ENCODE measurements at regions not wholly inside any gene's neighbourhood (a gene's known extent, or its start where the extent isn't known, plus 50 kb on each side); places are given as distances from the start of the nearest gene placed in this dataset.

DNA sequence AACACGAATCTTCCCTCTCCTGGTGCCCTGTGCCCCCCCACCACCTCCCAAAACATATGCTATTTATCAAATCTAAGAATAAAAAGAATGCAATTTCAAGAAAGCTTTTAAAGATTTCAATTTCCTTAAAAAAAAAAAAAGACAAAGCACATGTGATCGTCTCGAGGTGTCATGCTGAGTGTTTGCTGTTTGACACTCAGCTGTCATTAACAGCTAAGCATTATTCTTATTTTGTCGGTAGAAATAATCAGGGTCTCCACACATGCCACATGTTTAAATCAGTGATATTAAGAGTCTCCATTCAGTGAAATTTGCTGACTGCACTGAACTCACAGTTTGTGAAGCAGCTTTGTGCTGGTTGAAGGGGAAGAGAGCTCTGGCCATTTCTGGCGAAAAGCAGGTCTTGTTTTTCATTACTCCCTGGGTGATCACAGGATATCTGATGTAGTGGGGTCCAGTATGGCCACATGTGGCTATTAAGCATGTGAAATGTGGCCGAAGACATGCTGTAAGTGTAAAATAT lies 281.8 kb downstream of the SATB1 start:
- Histone ChIP-seq H3K4me1 (ENCODE audit: insufficient read depth, low read length) (no peaks in the 10 kb centered on the region; the same call in 1 of the 2 replicates), H3K36me3 (ENCODE audit: insufficient read depth, low read length) (no peaks in the 10 kb centered on the region), H3K9me3 (ENCODE audit: control insufficient read depth, insufficient read depth, low read length) (no peaks in the 10 kb centered on the region), H3K9ac (ENCODE audit: low read depth, low read length) (no peak overlapping the region)

DNA sequence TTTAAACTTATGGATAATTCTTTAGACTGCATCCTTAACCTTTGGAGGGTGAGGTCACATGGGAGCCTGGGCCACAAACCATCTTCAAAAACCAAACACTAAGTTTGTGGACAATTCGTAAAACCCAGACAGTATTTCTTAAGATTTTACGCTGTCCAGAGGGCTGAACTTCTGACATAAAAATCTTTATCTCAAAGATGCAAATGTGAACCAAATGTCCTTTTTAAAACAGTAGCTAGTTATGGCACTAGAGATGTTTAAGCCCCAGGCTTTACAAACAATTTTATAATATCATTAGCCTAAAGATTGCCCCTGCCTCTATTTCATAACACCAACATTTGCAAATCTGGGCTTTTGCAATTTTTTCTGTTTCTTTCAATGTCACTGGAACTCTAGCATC lies 287.2 kb downstream of the SATB1 start:
- Histone ChIP-seq H3K36me3 (ENCODE audit: insufficient read depth, low read length) (no peaks in the 10 kb centered on the region), H3K9ac (ENCODE audit: low read depth, low read length) (no peak overlapping the region), H3K4me1 (ENCODE audit: insufficient read depth, low read length) (no peaks in the 10 kb centered on the region; the same call in 1 of the 2 replicates), H3K9me3 (ENCODE audit: control insufficient read depth, insufficient read depth, low read length) (no peaks in the 10 kb centered on the region)

DNA sequence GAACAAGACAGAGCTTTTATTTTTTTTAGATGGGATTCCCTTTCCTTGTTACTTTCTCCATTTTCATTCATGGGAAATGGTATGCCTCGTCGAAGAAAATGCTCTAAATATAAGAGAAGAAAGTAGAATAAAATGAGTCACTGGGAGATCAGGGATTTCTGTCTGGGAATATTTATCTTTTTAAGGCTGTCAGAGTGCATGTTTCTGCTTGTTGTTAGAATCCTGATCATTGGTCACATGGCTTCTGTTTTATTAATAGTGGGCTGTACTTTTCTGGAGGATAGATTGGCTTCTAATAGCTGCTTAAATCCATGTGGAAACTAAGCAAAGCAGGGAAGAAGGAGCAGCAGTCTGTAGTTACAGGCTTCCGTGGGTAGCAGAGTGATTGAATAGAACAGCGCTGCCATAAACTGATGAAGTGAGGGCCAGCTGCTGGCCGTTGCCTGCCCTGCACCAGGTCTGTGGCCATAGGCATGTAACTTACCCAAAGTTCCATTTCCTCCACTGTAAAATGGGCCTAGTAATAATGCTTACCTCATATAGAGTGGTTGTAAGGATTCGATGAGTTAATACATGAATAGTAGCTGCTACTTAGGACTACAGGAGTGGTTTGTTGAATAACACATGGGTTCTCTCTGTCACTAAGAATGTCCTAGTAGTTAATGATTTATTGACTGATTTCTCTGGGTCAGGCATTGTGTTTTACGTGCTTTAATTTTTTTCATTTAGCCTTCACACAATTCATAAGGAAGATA lies 289.9 kb downstream of the SATB1 start:
- no peaks in the 10 kb centered on the region; the same call in 1 of the 2 replicates for H3K4me1 ChIP-seq (ENCODE audit: insufficient read depth, low read length)
- H3K9me3 ChIP-seq (ENCODE audit: control insufficient read depth, insufficient read depth, low read length) = no peaks in the 10 kb centered on the region
- no peaks in the 10 kb centered on the region for H3K36me3 ChIP-seq (ENCODE audit: insufficient read depth, low read length)
- H3K9ac ChIP-seq (ENCODE audit: low read depth, low read length) = no peak overlapping the region

DNA sequence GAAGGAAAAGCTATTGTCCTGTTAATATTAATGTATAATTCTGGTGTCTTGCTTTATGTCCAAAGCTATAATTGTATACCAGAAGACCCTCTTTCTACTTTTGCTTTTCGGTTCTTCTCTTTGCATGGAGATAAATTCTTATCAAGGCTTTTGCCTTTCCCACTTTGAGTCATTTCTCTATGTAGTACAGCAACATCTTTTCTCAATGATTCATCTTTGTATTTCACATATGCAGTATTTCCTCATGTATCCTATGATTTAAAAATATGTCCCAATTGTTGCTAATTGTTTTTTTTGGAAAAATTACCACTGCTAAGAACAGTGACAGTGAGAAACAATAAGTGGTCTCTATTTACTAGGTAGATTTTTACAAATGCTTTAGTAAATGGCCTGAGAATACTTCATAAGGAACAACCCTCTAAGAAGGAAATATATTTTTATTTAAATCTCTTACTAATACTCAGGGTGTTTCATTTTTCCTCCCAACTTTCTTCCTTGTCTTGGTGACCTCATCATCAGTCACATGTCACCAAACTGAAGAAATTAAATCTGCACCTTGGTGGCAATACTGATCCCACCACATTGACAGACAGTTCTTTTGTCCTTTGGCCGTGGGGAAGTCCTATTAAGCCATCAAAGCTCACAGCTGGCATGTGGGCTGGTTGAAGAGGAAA lies 290.6 kb downstream of the SATB1 start:
- Histone ChIP-seq H3K36me3 (ENCODE audit: insufficient read depth, low read length) (no peaks in the 10 kb centered on the region), H3K9me3 (ENCODE audit: control insufficient read depth, insufficient read depth, low read length) (no peaks in the 10 kb centered on the region), H3K9ac (ENCODE audit: low read depth, low read length) (no peak overlapping the region), H3K4me1 (ENCODE audit: insufficient read depth, low read length) (no peaks in the 10 kb centered on the region)

DNA sequence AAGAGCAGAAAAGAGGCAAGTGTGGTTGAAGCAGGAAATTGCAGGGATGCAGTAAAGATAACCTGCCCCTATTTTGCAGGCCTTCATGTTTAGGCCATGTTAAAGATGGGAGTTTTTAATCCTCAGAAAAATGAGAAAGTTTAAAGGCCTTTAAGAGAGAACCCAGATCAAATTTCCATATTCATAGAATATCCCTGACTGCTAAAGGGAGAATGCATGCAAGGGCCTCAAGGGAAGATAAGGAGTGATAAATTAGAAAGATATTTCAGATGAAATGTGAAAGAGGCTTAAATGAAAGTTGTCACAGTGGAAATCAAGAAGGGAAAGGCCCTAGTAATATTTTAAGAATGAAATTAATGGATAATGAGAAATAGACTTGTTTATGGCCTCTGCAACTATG lies 292.1 kb downstream of the SATB1 start:
- H3K36me3 ChIP-seq (ENCODE audit: insufficient read depth, low read length) = no peaks in the 10 kb centered on the region
- H3K9ac ChIP-seq (ENCODE audit: low read depth, low read length) = no peak overlapping the region
- peaks cover 4% of the 10 kb centered on the region; the same call in 1 of the 2 replicates for H3K4me1 ChIP-seq (ENCODE audit: insufficient read depth, low read length)
- H3K9me3 ChIP-seq (ENCODE audit: control insufficient read depth, insufficient read depth, low read length) = no peaks in the 10 kb centered on the region

DNA sequence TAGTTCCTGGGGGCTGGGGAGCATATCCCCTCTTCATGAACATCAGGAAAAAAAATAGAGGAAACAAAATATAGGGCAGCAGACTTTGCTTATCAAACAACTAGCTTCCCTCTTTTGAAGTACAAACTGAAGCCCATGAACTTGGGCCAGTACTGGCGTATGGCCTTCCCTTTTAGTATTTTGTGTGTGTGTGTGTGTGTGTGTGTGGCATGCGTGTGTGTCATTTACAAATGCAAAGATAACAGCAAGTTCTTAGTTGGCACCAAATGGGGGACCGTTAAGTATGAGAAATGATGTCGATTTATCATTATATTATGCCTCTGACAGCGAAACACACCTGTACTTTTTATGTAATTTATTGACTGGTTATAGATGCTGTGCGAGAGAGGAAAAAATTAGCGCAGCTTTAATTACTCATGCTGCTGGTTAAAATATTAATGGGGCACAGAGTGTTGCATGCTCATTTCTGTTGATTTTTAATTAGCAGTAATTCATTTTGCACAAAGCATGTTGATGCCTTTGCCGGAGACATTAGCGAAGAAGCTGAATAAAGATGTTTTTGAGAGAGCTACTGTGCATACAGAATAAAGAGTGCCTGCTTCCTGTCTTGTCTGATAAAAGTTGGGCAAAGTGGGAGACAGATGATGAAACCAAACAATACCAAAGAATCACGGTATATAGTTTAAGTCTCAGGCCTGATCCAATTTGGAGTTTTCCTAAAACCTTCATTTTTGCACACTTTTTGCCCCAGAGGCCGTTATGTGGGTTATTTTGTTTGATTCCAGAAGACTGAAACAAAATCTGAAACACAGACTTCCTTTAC lies 297.1 kb downstream of the SATB1 start:
- no peak overlapping the region for H3K9ac ChIP-seq (ENCODE audit: low read depth, low read length)
- H3K9me3 ChIP-seq (ENCODE audit: control insufficient read depth, insufficient read depth, low read length) = no peaks in the 10 kb centered on the region
- no peaks in the 10 kb centered on the region for H3K36me3 ChIP-seq (ENCODE audit: insufficient read depth, low read length)
- H3K4me1 ChIP-seq (ENCODE audit: insufficient read depth, low read length) = peaks cover 4% of the 10 kb centered on the region; the same call in 1 of the 2 replicates

DNA sequence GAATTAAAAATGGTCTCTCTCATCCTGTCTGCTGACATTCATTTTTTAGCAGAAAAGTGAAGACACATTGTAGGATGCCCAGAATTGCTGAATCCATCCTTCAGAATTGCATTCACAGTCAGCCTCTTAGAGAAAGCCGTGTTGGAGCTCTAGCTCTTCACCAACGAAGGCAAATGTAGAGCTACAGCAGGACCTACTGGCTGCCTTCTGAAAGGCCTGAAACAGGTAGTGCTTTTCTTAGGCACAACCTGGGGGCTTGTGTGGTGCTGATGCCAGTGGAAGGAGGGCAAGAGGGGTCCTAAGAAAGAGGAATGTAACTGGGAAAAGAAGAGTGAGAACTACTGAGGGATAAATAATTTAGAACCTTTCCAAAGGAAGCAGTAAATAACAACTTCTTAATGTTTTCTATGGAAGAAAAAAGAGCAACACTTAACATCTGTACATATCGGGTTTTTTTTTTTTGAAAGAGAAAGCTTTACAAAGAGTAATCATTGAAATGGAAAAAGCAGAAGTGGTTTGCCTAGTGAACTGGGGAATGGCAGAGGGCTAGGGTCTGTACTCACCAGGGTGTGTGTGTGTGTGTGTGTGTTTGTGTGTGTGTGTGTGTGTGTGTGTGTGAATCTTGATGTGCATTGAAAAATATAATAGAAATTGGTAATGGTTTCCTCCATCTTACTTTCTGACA lies 297.8 kb downstream of the SATB1 start:
- no peak overlapping the region for H3K9ac ChIP-seq (ENCODE audit: low read depth, low read length)
- no peaks in the 10 kb centered on the region for H3K36me3 ChIP-seq (ENCODE audit: insufficient read depth, low read length)
- H3K4me1 ChIP-seq (ENCODE audit: insufficient read depth, low read length) = peaks cover 4% of the 10 kb centered on the region; the same call in 1 of the 2 replicates
- H3K9me3 ChIP-seq (ENCODE audit: control insufficient read depth, insufficient read depth, low read length) = no peaks in the 10 kb centered on the region; the same call in 1 of the 2 replicates

DNA sequence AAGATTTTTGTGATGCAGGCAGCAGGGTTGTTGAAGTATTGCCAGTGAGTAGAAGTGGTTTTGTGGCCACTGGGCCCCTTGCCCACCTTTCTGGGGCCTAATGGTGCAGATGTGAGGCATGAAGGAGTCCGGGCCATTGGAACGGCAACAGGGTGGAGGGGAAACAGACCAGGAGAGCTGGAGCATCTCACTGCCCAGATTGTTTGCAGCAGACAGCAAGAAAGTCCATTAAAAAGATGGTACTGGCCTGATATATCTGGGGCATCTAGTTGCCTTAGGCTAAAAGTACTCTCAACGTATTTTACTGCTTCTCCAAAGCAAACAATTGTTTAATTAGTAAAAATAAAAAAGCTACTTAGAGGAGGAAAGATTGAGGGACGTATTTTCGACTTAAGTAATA lies 298.4 kb downstream of the SATB1 start:
- Histone ChIP-seq H3K4me1 (ENCODE audit: insufficient read depth, low read length) (peaks cover 4% of the 10 kb centered on the region; the same call in 1 of the 2 replicates), H3K36me3 (ENCODE audit: insufficient read depth, low read length) (no peaks in the 10 kb centered on the region), H3K9ac (ENCODE audit: low read depth, low read length) (no peak overlapping the region), H3K9me3 (ENCODE audit: control insufficient read depth, insufficient read depth, low read length) (no peaks in the 10 kb centered on the region; the same call in 1 of the 2 replicates)

DNA sequence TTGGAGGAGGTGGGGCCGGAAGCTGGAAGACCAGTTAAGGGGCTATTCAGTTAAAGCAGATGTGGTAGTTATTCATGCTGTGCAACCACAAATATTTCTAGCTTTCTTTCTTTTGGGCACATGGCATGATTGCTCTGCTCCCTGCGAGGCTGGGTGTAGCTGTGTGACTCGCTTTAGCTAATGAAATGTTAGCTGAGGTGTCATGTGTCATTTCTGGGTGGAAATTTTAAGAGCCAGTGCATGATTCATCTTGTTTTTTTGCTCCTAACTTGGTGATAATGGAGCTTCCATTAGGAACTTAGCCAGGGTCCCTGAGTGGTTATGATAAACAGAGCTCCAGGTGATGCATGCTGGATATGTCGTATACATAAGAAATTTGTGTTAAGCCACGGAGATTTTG lies 300.6 kb downstream of the SATB1 start:
- Histone ChIP-seq H3K9ac (ENCODE audit: low read depth, low read length) (no peak overlapping the region), H3K9me3 (ENCODE audit: control insufficient read depth, insufficient read depth, low read length) (no peaks in the 10 kb centered on the region; the same call in 1 of the 2 replicates), H3K4me1 (ENCODE audit: insufficient read depth, low read length) (peaks cover 4% of the 10 kb centered on the region; the same call in 1 of the 2 replicates), H3K36me3 (ENCODE audit: insufficient read depth, low read length) (no peaks in the 10 kb centered on the region)

DNA sequence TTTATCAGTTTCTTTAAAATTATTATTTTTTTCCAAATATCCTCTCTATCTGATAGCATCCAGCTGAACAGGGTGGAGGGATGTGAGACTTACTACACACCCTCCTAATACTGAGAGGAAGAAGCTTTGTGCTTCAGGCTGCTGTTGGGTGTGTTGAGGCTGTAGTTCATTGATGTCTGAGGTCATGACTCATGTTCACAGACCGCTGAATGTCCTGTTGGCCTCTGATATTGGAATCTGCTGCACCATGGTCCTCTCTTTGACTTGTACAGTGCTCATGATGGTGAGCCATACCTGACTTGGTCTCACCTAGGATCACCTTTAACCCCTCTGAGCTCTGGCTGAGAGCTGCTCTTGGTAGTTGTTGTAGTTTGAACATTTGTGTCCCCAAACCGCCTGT lies 302.9 kb downstream of the SATB1 start:
- Histone ChIP-seq H3K9me3 (ENCODE audit: control insufficient read depth, insufficient read depth, low read length) (no peaks in the 10 kb centered on the region; the same call in 1 of the 2 replicates), H3K9ac (ENCODE audit: low read depth, low read length) (no peak overlapping the region), H3K36me3 (ENCODE audit: insufficient read depth, low read length) (no peaks in the 10 kb centered on the region), H3K4me1 (ENCODE audit: insufficient read depth, low read length) (no peaks in the 10 kb centered on the region)

DNA sequence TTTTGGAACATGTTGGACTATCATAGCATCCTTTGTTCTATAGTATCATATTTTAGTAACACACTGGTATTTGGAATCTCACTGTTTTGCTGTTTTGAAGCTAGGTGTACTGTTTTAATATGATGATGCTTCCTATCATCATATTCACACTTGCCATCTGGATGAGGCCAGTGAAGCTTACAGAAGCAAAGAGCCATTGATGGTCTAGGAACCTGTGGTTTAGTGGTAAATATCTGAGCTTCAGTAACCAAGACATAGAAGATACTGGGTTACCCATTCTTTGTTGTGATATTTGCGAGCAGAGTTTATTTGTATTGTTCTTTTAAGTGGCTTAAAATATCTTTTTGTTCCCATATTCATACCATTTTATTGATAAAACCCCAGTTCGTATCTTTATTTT lies 304.1 kb downstream of the SATB1 start:
- H3K36me3 ChIP-seq (ENCODE audit: insufficient read depth, low read length) = no peaks in the 10 kb centered on the region
- H3K4me1 ChIP-seq (ENCODE audit: insufficient read depth, low read length) = no peaks in the 10 kb centered on the region
- no peaks in the 10 kb centered on the region; the same call in 1 of the 2 replicates for H3K9me3 ChIP-seq (ENCODE audit: control insufficient read depth, insufficient read depth, low read length)
- no peak overlapping the region for H3K9ac ChIP-seq (ENCODE audit: low read depth, low read length)

DNA sequence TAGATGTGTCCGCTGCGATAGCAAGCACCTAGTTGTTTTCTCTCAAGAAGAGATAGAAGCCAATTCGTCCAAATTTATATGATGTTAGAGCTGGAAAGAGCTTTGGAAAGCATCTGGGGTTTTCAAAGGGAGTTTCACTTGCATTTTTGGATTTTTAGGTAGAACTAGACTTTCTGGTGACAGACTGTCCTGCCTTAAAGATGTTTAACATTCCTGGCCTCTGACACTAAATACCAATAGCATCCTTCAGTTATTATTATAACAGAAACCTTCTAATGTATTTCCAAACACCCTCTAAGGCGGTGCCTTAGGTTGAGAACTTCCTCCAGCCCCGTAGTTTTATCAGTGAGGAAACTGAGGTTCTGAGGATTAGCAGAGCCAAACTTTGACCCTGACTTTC lies 305.3 kb downstream of the SATB1 start:
- H3K9me3 ChIP-seq (ENCODE audit: control insufficient read depth, insufficient read depth, low read length) = no peaks in the 10 kb centered on the region; the same call in 1 of the 2 replicates
- no peaks in the 10 kb centered on the region for H3K36me3 ChIP-seq (ENCODE audit: insufficient read depth, low read length)
- no peak overlapping the region for H3K9ac ChIP-seq (ENCODE audit: low read depth, low read length)
- H3K4me1 ChIP-seq (ENCODE audit: insufficient read depth, low read length) = no peaks in the 10 kb centered on the region

DNA sequence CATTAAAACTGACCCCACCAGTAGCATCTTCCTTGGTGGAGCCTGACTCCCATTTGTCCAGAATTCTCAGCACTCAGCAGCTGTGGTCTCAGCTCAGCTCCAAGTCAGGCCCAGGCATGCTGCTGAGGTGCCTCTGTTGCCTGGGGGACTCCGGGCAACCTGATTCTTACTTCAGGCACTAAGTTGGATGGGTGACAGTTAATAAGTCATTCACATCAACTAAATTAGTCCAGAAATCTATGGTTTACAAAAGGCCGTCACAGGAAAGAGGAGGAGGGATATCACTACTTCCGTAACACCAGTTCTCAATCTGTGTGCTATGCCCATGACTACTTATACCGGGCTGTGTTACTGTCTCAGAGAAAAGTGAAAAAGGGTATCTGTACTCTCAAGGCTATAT lies 310.2 kb downstream of the SATB1 start:
- Histone ChIP-seq H3K9me3 (ENCODE audit: control insufficient read depth, insufficient read depth, low read length) (no peaks in the 10 kb centered on the region), H3K4me1 (ENCODE audit: insufficient read depth, low read length) (no peaks in the 10 kb centered on the region), H3K9ac (ENCODE audit: low read depth, low read length) (no peak overlapping the region), H3K36me3 (ENCODE audit: insufficient read depth, low read length) (no peaks in the 10 kb centered on the region)

DNA sequence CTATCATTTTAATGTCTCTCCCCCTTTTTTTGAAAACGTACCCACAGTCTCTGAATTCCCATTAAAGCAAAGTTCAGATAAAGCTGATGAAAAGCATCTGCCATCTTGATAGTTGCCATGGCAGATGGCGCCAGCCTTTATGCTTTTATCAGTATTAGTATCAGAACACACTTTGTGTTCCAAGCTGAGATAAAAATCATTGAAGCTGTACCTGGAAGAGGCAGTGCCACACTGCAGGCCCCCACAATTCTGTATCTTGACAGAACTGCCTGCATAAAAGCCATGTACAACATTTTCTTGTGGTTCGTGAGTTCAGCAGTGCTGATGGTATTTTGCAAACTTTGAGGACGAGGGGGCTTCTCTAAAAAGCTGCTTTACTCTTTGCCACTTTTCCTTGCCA lies 311.7 kb downstream of the SATB1 start:
- no peaks in the 10 kb centered on the region for H3K4me1 ChIP-seq (ENCODE audit: insufficient read depth, low read length)
- H3K9me3 ChIP-seq (ENCODE audit: control insufficient read depth, insufficient read depth, low read length) = no peaks in the 10 kb centered on the region
- H3K9ac ChIP-seq (ENCODE audit: low read depth, low read length) = no peak overlapping the region
- H3K36me3 ChIP-seq (ENCODE audit: insufficient read depth, low read length) = no peaks in the 10 kb centered on the region
